A673 (cell line): ENCODE measurements at regions not wholly inside any gene's neighbourhood (a gene's known extent, or its start where the extent isn't known, plus 50 kb on each side); places are given as distances from the start of the nearest gene placed in this dataset.
"Not testable (repeated sequence)": the region's sequence is repeated elsewhere in the genome, so short reads cannot be mapped to it uniquely, and the experiment has no call there.

Source experiments
- BruUV-seq: library from RNA; stranded (reverse); fragments of 400-500 nt; replicated peaks from 2 replicates; lab custom pipeline; 2021; lab: Mats Ljungman, UMichigan
- CTCF ChIA-PET: fragments of 300-600 bp; sonication (Branson Sonifier 250); formaldehyde crosslinking; loops from one replicate; lab custom pipeline; 2022; ENCODE audit warnings: antibody characterized with exemption; lab: Charles Lee
- POLR2A ChIA-PET: fragments of 300-600 bp; sonication (Branson Sonifier 250); formaldehyde crosslinking; loops from one replicate; lab custom pipeline; 2022; ENCODE audit warnings: antibody characterized with exemption; ENCODE audit not compliant: low non-redundant PET; lab: Charles Lee
- DNase-seq: peaks from one replicate; pipeline ENCODE4 v3.0.0-alpha.2; 2015; ENCODE audit warnings: low spot score
- H3K27ac ChIP-seq: fragments of 200-600 bp; sonication (generic); 2 replicates; pipeline ENCODE4 v1.5.1; 2016; ENCODE audit warnings: mixed run types, low read depth, mild to moderate bottlenecking, mixed read lengths, antibody characterized with exemption, low read length; ENCODE audit not compliant: poor library complexity, severe bottlenecking
- H3K27me3 ChIP-seq: fragments of 200-600 bp; sonication (generic); replicated peaks from 2 replicates; pipeline ENCODE4 v1.6.1; 2017; ENCODE audit warnings: mixed run types, low read depth, mild to moderate bottlenecking, mixed read lengths, antibody characterized with exemption, low read length; ENCODE audit not compliant: insufficient read depth, poor library complexity
- H3K36me3 ChIP-seq: fragments of 200-600 bp; sonication (generic); 2 replicates; pipeline ENCODE4 v1.6.1; 2016; ENCODE audit warnings: mixed run types, mild to moderate bottlenecking, mixed read lengths, antibody characterized with exemption, low read length; ENCODE audit not compliant: insufficient read depth, poor library complexity, severe bottlenecking
- H3K4me1 ChIP-seq: fragments of 200-600 bp; sonication (generic); 2 replicates; pipeline ENCODE4 v1.6.1; 2017; ENCODE audit warnings: mixed run types, mild to moderate bottlenecking, mixed read lengths, antibody characterized with exemption, low read length; ENCODE audit not compliant: insufficient read depth, poor library complexity, severe bottlenecking
- H3K4me3 ChIP-seq: fragments of 200-600 bp; sonication (generic); 2 replicates; pipeline ENCODE4 v1.5.1; 2016; ENCODE audit warnings: low read depth, mixed run types, mild to moderate bottlenecking, mixed read lengths, low read length; ENCODE audit not compliant: poor library complexity, severe bottlenecking
- H3K9me3 ChIP-seq: fragments of 200-600 bp; sonication (generic); 2 replicates; pipeline ENCODE4 v1.6.1; 2016; ENCODE audit warnings: mixed run types, low read depth, mild to moderate bottlenecking, mixed read lengths, antibody characterized with exemption, low read length; ENCODE audit not compliant: poor library complexity, severe bottlenecking
- CTCF ChIP-seq: fragments of 300-800, 200-600 bp; sonication (generic); conservative IDR thresholded peaks from 2 replicates; pipeline ENCODE4 v1.5.1; 2017; ENCODE audit warnings: low read depth, mild to moderate bottlenecking, antibody characterized with exemption, low read length, moderate library complexity, mixed read lengths
- EZH2 ChIP-seq: fragments of 200-600 bp; sonication (generic); IDR thresholded peaks from 2 replicates; pipeline ENCODE4 v1.6.1; 2017; ENCODE audit warnings: borderline replicate concordance, low read depth, mild to moderate bottlenecking, mixed read lengths, antibody characterized with exemption, low read length; ENCODE audit not compliant: poor library complexity, severe bottlenecking
- intact Hi-C: fragments of 100-400 bp; cut with micrococcal nuclease; formaldehyde crosslinking; loops from one replicate; pipeline ENCODE4 v1.10.0; 2022; ENCODE audit not compliant: unreplicated experiment

GRCh38 chr9:109997682-109998081, 210.3 kb downstream of the C9orf152 start:
- CTCF ChIA-PET = no interaction called here
- intact Hi-C loops = no loop called here
- Histone ChIP-seq H3K27me3 (no peaks in the 10 kb centered on the region), H3K27ac (no peak overlapping the region), H3K9me3 (no peaks in the 10 kb centered on the region), H3K4me3 (no peak overlapping the region), H3K4me1 (no peaks in the 10 kb centered on the region), H3K36me3 (no peaks in the 10 kb centered on the region)
- TF ChIP-seq CTCF (no peak), EZH2 (no peak)
- DNase-seq = peak; percentile 19
- no TSS peak for BruUV-seq
- POLR2A ChIA-PET = no interaction called here

GRCh38 chr9:110005521-110005920, 202.4 kb downstream of the C9orf152 start:
- H3K4me1 ChIP-seq, BruUV-seq, DNase-seq, intact Hi-C loops, H3K4me3 ChIP-seq, CTCF ChIA-PET, H3K27me3 ChIP-seq, H3K27ac ChIP-seq, POLR2A ChIA-PET, H3K36me3 ChIP-seq, H3K9me3 ChIP-seq: not testable (repeated sequence)

GRCh38 chr9:110006657-110007056, 201.3 kb downstream of the C9orf152 start:
- no peaks in the 10 kb centered on the region for H3K9me3 ChIP-seq
- H3K4me1 ChIP-seq = no peaks in the 10 kb centered on the region
- H3K27ac ChIP-seq = no peak overlapping the region
- TF ChIP-seq EZH2 (no peak), CTCF (no peak)
- CTCF ChIA-PET = no interaction called here
- no peaks in the 10 kb centered on the region for H3K27me3 ChIP-seq
- intact Hi-C loops = no loop called here
- POLR2A ChIA-PET = no interaction called here
- no TSS peak for BruUV-seq
- DNase-seq = no peak
- H3K4me3 ChIP-seq = no peak overlapping the region
- H3K36me3 ChIP-seq = no peaks in the 10 kb centered on the region

GRCh38 chr9:110007477-110008270, 200.3 kb downstream of the C9orf152 start:
- H3K27ac ChIP-seq = no peak overlapping the region

More at GRCh38 chr9:110007477-110008270, 200.3 kb downstream of the C9orf152 start:
- POLR2A ChIA-PET = no interaction called here
- TF ChIP-seq CTCF (no peak), EZH2 (no peak)
- BruUV-seq = no TSS peak
- Histone ChIP-seq H3K9me3 (no peaks in the 10 kb centered on the region), H3K27me3 (no peaks in the 10 kb centered on the region), H3K36me3 (no peaks in the 10 kb centered on the region), H3K4me1 (no peaks in the 10 kb centered on the region), H3K4me3 (no peak overlapping the region)
- intact Hi-C loops = no loop called here
- CTCF ChIA-PET = no interaction called here
- DNase-seq = no peak
